ENCODE measurements at regions not wholly inside any gene's neighbourhood (a gene's known extent, or its start where the extent isn't known, plus 50 kb on each side); places are given as distances from the start of the nearest gene placed in this dataset.

- TF ChIP-seq CTCF (conservative IDR thresholded peaks at IDR 0.05; ENCODE audit: low read depth, low read length) (no peak), EZH2 (IDR thresholded peaks at IDR 0.05; ENCODE audit: borderline replicate concordance, low read depth, low read length, poor library complexity, severe bottlenecking) (no peak)
These were observed 71.1 kb upstream of the HSPB3 start for GRCh38 chr5:54384356-54384933.

Measured in A673 (cell line).